ENCODE measurements at regions not wholly inside any gene's neighbourhood (a gene's known extent, or its start where the extent isn't known, plus 50 kb on each side); places are given as distances from the start of the nearest gene placed in this dataset.

- TF ChIP-seq EZH2 (optimal IDR thresholded peaks at IDR 0.05; ENCODE audit: low read depth, low read length) (no peak), CTCF (IDR thresholded peaks at IDR 0.05; ENCODE audit: low read length) (no peak), EZH2phosphoT487 (IDR thresholded peaks at IDR 0.05; ENCODE audit: low read length) (no peak)
- H3K36me3 ChIP-seq (replicated peaks; ENCODE audit: insufficient read depth, low read length), result no peaks in the 10 kb centered on the region
- no peak overlapping the region for H3K27ac ChIP-seq (ENCODE audit: low read length)
- no peak overlapping the region for H3K9ac ChIP-seq (ENCODE audit: low read length)
- no peaks in the 10 kb centered on the region for H3K9me2 ChIP-seq (replicated peaks; ENCODE audit: insufficient read depth, low read length)
- H3K27me3 ChIP-seq (replicated peaks; ENCODE audit: insufficient read depth, low read length), result no peaks in the 10 kb centered on the region
- H3K4me3 ChIP-seq (ENCODE audit: low read length), result no peak overlapping the region
- H3F3A ChIP-seq (ENCODE audit: insufficient read depth, low read length), result no peaks in the 10 kb centered on the region
- no peak overlapping the region for H2AFZ ChIP-seq (ENCODE audit: low read length)
- DNase-seq, result no peak
- no peaks in the 10 kb centered on the region for H3K9me3 ChIP-seq (replicated peaks; ENCODE audit: insufficient read depth, low read length)
- H3K4me2 ChIP-seq (ENCODE audit: low read depth, low read length), result no peak overlapping the region
- H4K20me1 ChIP-seq (ENCODE audit: insufficient read depth, low read length), result no peaks in the 10 kb centered on the region
- H3K79me2 ChIP-seq (ENCODE audit: low read length), result no peaks in the 10 kb centered on the region
- no peaks in the 10 kb centered on the region for H3K4me1 ChIP-seq (ENCODE audit: low read length)
These were observed 70.6 kb upstream of the CHRM3 start for GRCh38 chr1:239315631-239316217.

- Histone ChIP-seq H3K27me3 (replicated peaks; ENCODE audit: insufficient read depth, low read length) (no peaks in the 10 kb centered on the region), H3F3A (ENCODE audit: insufficient read depth, low read length) (no peaks in the 10 kb centered on the region), H3K9me2 (replicated peaks; ENCODE audit: insufficient read depth, low read length) (no peaks in the 10 kb centered on the region), H3K9me3 (replicated peaks; ENCODE audit: insufficient read depth, low read length) (no peaks in the 10 kb centered on the region), H3K4me2 (ENCODE audit: low read depth, low read length) (no peak overlapping the region), H3K36me3 (replicated peaks; ENCODE audit: insufficient read depth, low read length) (no peaks in the 10 kb centered on the region), H2AFZ (ENCODE audit: low read length) (no peak overlapping the region), H4K20me1 (ENCODE audit: insufficient read depth, low read length) (no peaks in the 10 kb centered on the region), H3K79me2 (ENCODE audit: low read length) (no peaks in the 10 kb centered on the region), H3K4me1 (ENCODE audit: low read length) (no peaks in the 10 kb centered on the region), H3K4me3 (ENCODE audit: low read length) (no peak overlapping the region), H3K9ac (ENCODE audit: low read length) (no peak overlapping the region), H3K27ac (ENCODE audit: low read length) (no peak overlapping the region)
- no peak for DNase-seq
- TF ChIP-seq CTCF (IDR thresholded peaks at IDR 0.05; ENCODE audit: low read length) (no peak), EZH2phosphoT487 (IDR thresholded peaks at IDR 0.05; ENCODE audit: low read length) (no peak), EZH2 (optimal IDR thresholded peaks at IDR 0.05; ENCODE audit: low read depth, low read length) (no peak)
These were observed 75.0 kb upstream of the CHRM3 start for GRCh38 chr1:239311331-239311730.

- H3K4me2 ChIP-seq (ENCODE audit: low read depth, low read length), result no peak overlapping the region
- no peak overlapping the region for H3K9ac ChIP-seq (ENCODE audit: low read length)
- no peak overlapping the region for H3K27ac ChIP-seq (ENCODE audit: low read length)
- H3F3A ChIP-seq (ENCODE audit: insufficient read depth, low read length), result no peaks in the 10 kb centered on the region
- TF ChIP-seq EZH2phosphoT487 (IDR thresholded peaks at IDR 0.05; ENCODE audit: low read length) (no peak), CTCF (IDR thresholded peaks at IDR 0.05; ENCODE audit: low read length) (peak; percentile 78), EZH2 (optimal IDR thresholded peaks at IDR 0.05; ENCODE audit: low read depth, low read length) (no peak)
- no peaks in the 10 kb centered on the region for H3K79me2 ChIP-seq (ENCODE audit: low read length)
- no peaks in the 10 kb centered on the region for H3K36me3 ChIP-seq (replicated peaks; ENCODE audit: insufficient read depth, low read length)
- no peak overlapping the region for H2AFZ ChIP-seq (ENCODE audit: low read length)
- no peaks in the 10 kb centered on the region for H4K20me1 ChIP-seq (ENCODE audit: insufficient read depth, low read length)
- H3K27me3 ChIP-seq (replicated peaks; ENCODE audit: insufficient read depth, low read length), result no peaks in the 10 kb centered on the region
- no peak overlapping the region for H3K4me3 ChIP-seq (ENCODE audit: low read length)
- no peaks in the 10 kb centered on the region for H3K9me2 ChIP-seq (replicated peaks; ENCODE audit: insufficient read depth, low read length)
- H3K4me1 ChIP-seq (ENCODE audit: low read length), result no peaks in the 10 kb centered on the region
- H3K9me3 ChIP-seq (replicated peaks; ENCODE audit: insufficient read depth, low read length), result no peaks in the 10 kb centered on the region
- peak; percentile 51 for DNase-seq
These were observed 77.6 kb upstream of the CHRM3 start for GRCh38 chr1:239308701-239309333.

Data from MM.1S (cell line).